ENCODE measurements at regions not wholly inside any gene's neighbourhood (a gene's known extent, or its start where the extent isn't known, plus 50 kb on each side); places are given as distances from the start of the nearest gene placed in this dataset.

DNA sequence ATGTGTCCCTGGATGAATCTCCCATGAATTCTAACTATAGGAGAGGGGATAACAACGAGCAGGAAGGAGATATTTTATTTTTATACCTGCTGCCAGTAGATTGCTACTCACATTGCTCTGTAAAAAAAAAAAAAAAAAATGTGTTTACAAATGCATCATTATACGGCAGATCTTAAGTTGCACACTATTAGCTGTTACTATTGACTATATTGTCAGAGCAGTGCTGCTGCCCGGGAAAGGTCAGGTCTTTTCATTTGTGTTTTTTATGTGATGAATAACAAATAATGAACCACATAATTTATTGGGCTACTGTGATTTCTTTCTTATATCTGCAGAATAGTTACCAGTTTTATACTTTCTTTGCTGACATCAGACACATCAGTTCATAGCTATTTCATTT is 393.3 kb downstream of the C6orf118 start:
- no peaks in the 10 kb centered on the region for H3K27me3 ChIP-seq (ENCODE audit: insufficient read depth, low read depth, low read length)
- H4K20me1 ChIP-seq (ENCODE audit: insufficient read depth), result no peaks in the 10 kb centered on the region
- H3K9ac ChIP-seq (ENCODE audit: low read length), result no peak overlapping the region
- H3K9me2 ChIP-seq (ENCODE audit: insufficient read depth, low read length), result no peaks in the 10 kb centered on the region
- no peaks in the 10 kb centered on the region for H3K9me3 ChIP-seq (ENCODE audit: low read length)
- no peak overlapping the region for H2AFZ ChIP-seq (ENCODE audit: low read depth, low read length)
- no peak overlapping the region for H3K4me2 ChIP-seq (ENCODE audit: low read length)
- H3K36me3 ChIP-seq (ENCODE audit: insufficient read depth, low read length), result no peaks in the 10 kb centered on the region
- H3K79me2 ChIP-seq (replicated peaks; ENCODE audit: insufficient read depth, low read length), result no peaks in the 10 kb centered on the region
- H3K4me3 ChIP-seq (ENCODE audit: low read length), result no peak overlapping the region
- no peak overlapping the region for H3K27ac ChIP-seq (ENCODE audit: low read length)
- H3F3A ChIP-seq (ENCODE audit: insufficient read depth, low read length, poor library complexity, severe bottlenecking), result no peaks in the 10 kb centered on the region
- TF ChIP-seq MXI1 (conservative IDR thresholded peaks at IDR 0.05; ENCODE audit: poor library complexity, severe bottlenecking), result no peak
- no peak for TF ChIP-seq EZH2 (IDR thresholded peaks at IDR 0.05; ENCODE audit: borderline replicate concordance, insufficient read depth, low read length, poor library complexity, severe bottlenecking)

DNA sequence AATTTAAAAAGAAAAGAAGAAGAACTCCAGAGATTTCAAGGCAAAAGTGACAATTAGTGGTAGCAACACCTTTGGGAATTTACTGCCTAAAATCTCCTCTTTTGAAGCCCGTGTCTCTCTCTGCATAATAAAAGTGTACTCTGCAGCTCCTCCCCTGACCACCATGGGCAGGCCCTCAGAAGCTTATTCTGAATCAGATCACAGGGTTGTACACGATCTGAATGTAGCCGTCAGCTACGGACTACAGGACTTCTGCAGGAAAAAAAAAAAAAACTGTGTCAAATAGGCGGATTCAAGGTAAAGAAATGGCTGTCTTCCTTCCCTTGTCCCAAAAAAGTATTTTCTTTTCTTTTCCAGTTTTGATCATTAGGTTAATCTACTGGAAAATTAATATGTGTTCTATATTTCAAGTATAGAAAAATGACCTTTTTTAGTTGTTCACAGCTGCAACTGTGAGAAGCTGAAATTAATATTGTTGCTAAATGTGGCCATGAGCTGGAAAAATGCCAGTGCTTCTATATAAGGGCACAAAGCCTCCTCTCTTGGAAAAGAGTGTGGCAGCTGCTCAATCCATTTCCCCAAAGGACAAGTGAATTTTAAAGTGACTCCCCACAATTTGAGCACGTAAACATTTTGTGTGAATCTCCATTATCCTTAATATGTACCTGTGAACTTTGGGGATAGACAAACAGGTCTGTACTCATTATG is 397.4 kb downstream of the C6orf118 start:
- no peaks in the 10 kb centered on the region for H3F3A ChIP-seq (ENCODE audit: insufficient read depth, low read length, poor library complexity, severe bottlenecking)
- no peaks in the 10 kb centered on the region for H3K27me3 ChIP-seq (ENCODE audit: insufficient read depth, low read depth, low read length)
- H3K4me2 ChIP-seq (ENCODE audit: low read length), result no peak overlapping the region
- H3K27ac ChIP-seq (ENCODE audit: low read length), result no peak overlapping the region
- TF ChIP-seq EP300 (conservative IDR thresholded peaks at IDR 0.05; ENCODE audit: poor library complexity, severe bottlenecking) (no peak), EZH2 (IDR thresholded peaks at IDR 0.05; ENCODE audit: borderline replicate concordance, insufficient read depth, low read length, poor library complexity, severe bottlenecking) (no peak), TAF1 (IDR thresholded peaks at IDR 0.05; ENCODE audit: low read depth) (no peak), POLR2AphosphoS5 (IDR thresholded peaks at IDR 0.05) (no peak), MXI1 (conservative IDR thresholded peaks at IDR 0.05; ENCODE audit: poor library complexity, severe bottlenecking) (no peak)
- no peak overlapping the region for H2AFZ ChIP-seq (ENCODE audit: low read depth, low read length)
- no peaks in the 10 kb centered on the region for H3K36me3 ChIP-seq (ENCODE audit: insufficient read depth, low read length)
- H3K9ac ChIP-seq (ENCODE audit: low read length), result no peak overlapping the region
- no peak overlapping the region for H3K4me3 ChIP-seq (ENCODE audit: low read length)
- no peaks in the 10 kb centered on the region for H4K20me1 ChIP-seq (ENCODE audit: insufficient read depth)
- no peaks in the 10 kb centered on the region for H3K9me3 ChIP-seq (ENCODE audit: low read length)
- no peaks in the 10 kb centered on the region for H3K9me2 ChIP-seq (ENCODE audit: insufficient read depth, low read length)
- H3K79me2 ChIP-seq (replicated peaks; ENCODE audit: insufficient read depth, low read length), result no peaks in the 10 kb centered on the region

DNA sequence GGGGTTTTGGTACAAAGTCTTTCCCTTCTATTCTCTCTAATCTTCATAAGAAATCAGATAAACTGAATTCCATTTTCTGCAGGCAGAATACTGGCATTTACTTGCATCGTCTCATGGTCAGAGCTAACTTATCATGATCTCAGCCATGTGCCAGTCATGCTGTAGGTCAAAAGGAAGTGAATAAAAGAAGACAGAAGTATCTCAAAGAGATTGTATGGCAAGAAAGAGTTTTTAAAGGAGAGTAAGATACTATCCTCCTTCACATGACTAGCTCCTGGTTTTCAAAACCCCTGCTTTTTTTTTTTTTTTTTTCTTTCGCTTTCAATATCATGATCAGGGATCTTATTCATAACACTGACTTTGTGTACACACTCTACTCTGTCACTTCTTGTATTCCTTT is 398.3 kb downstream of the C6orf118 start:
- Histone ChIP-seq H3K36me3 (ENCODE audit: insufficient read depth, low read length) (no peaks in the 10 kb centered on the region), H3K27me3 (ENCODE audit: insufficient read depth, low read depth, low read length) (no peaks in the 10 kb centered on the region), H2AFZ (ENCODE audit: low read depth, low read length) (no peak overlapping the region), H3K9ac (ENCODE audit: low read length) (no peak overlapping the region), H3K27ac (ENCODE audit: low read length) (no peak overlapping the region), H4K20me1 (ENCODE audit: insufficient read depth) (no peaks in the 10 kb centered on the region), H3K79me2 (replicated peaks; ENCODE audit: insufficient read depth, low read length) (no peaks in the 10 kb centered on the region), H3K4me3 (ENCODE audit: low read length) (no peak overlapping the region), H3F3A (ENCODE audit: insufficient read depth, low read length, poor library complexity, severe bottlenecking) (no peaks in the 10 kb centered on the region), H3K9me3 (ENCODE audit: low read length) (no peaks in the 10 kb centered on the region), H3K9me2 (ENCODE audit: insufficient read depth, low read length) (no peaks in the 10 kb centered on the region), H3K4me2 (ENCODE audit: low read length) (no peak overlapping the region)
- TF ChIP-seq TAF1 (IDR thresholded peaks at IDR 0.05; ENCODE audit: low read depth) (no peak), SMC3 (conservative IDR thresholded peaks at IDR 0.05; ENCODE audit: poor library complexity) (no peak), MXI1 (conservative IDR thresholded peaks at IDR 0.05; ENCODE audit: poor library complexity, severe bottlenecking) (no peak), POLR2AphosphoS5 (IDR thresholded peaks at IDR 0.05) (no peak), EZH2 (IDR thresholded peaks at IDR 0.05; ENCODE audit: borderline replicate concordance, insufficient read depth, low read length, poor library complexity, severe bottlenecking) (no peak), RAD21 (conservative IDR thresholded peaks at IDR 0.05) (no peak), CTCF (IDR thresholded peaks at IDR 0.05; ENCODE audit: poor library complexity, severe bottlenecking) (no peak), EP300 (conservative IDR thresholded peaks at IDR 0.05; ENCODE audit: poor library complexity, severe bottlenecking) (no peak)
- TF ChIP-seq, protein P1, sequence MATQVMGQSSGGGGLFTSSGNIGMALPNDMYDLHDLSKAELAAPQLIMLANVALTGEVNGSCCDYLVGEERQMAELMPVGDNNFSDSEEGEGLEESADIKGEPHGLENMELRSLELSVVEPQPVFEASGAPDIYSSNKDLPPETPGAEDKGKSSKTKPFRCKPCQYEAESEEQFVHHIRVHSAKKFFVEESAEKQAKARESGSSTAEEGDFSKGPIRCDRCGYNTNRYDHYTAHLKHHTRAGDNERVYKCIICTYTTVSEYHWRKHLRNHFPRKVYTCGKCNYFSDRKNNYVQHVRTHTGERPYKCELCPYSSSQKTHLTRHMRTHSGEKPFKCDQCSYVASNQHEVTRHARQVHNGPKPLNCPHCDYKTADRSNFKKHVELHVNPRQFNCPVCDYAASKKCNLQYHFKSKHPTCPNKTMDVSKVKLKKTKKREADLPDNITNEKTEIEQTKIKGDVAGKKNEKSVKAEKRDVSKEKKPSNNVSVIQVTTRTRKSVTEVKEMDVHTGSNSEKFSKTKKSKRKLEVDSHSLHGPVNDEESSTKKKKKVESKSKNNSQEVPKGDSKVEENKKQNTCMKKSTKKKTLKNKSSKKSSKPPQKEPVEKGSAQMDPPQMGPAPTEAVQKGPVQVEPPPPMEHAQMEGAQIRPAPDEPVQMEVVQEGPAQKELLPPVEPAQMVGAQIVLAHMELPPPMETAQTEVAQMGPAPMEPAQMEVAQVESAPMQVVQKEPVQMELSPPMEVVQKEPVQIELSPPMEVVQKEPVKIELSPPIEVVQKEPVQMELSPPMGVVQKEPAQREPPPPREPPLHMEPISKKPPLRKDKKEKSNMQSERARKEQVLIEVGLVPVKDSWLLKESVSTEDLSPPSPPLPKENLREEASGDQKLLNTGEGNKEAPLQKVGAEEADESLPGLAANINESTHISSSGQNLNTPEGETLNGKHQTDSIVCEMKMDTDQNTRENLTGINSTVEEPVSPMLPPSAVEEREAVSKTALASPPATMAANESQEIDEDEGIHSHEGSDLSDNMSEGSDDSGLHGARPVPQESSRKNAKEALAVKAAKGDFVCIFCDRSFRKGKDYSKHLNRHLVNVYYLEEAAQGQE (IDR thresholded peaks at IDR 0.05; ENCODE audit: borderline replicate concordance), result no peak

Measured in neural cell (in vitro differentiated cells).